HG03457 (cell line): ENCODE measurements at regions not wholly inside any gene's neighbourhood (a gene's known extent, or its start where the extent isn't known, plus 50 kb on each side); places are given as distances from the start of the nearest gene placed in this dataset.

ENCODE experiments used
- ATAC-seq: cut with Tn5 transposase; IDR thresholded peaks from one replicate; pipeline ENCODE4 v1.9.1; 2021; ENCODE audit warnings: moderate number of reproducible peaks; ENCODE audit not compliant: unreplicated experiment

- ATAC-seq, result no peak
Observed at GRCh38 chr14:38103542-38104225, 104.0 kb upstream of the SSTR1 start.

DNA sequence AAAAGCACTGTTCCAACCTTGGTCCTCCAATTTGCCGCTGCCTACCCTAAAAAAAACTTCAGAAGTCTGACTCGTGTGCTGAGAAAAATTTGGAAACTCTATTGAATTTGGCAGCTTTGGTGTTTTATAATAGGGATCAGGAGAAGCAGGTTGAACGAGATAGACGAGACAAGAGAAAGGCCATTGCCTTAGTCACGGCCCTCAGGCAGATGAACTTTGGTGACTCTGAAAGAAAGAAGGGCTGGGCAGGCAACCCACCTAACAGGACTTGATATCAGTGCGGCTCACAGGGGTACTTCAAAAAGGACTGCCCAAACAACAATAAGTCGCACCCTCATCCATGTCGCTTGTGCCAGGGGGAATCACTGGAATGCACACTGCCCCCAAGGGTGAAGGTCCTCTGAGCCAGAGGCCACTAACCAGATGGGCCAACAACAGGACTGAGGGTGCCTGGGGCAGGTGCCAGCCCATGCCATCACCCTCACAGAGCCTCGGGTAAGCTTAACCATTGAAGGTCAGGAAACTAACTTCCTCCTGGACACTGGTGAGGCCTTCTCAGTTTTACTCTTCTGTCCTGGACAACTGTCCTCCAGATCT lies 102.5 kb upstream of the SSTR1 start:
- no peak for ATAC-seq

- ATAC-seq, result peak; percentile 84
Observed at GRCh38 chr14:38107216-38107631, 100.5 kb upstream of the SSTR1 start.

DNA sequence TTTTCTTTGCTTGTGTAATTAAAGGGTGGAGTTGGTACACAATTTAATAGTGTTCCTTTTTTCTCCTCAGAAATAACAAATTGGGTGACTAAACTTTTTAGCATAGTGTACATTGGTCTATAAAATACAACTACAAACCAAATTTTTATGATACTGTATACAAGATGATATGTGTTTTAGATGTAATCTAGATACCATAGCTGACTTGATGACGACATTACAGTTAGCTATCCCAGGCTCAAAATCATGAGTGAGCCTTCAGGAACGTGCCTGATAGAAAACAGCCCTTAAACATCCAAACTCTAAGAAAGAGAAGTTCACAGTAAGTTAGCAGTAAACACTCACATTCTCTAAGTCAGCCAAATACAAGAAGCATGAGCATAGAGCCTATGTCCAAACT lies 99.0 kb upstream of the SSTR1 start:
- ATAC-seq, result no peak

- no peak for ATAC-seq
Observed at GRCh38 chr14:38110258-38110657, 97.4 kb upstream of the SSTR1 start.

DNA sequence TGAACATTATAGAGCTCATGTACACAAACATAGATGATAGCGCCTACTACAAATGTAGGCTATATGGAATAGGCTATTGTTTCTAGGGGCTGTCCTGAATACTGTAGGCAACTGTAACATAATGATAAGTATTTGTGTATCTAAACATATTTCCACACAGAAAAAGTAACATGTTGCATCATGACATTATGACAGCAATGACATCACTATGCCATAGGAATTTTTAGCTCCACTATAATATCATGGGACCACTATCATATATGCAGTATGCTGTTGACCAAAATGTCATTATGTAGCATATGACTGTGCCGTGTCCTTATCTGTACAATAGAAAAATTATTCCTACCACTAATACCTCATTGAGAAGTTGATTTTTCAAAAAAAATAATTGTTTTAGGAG lies 96.7 kb upstream of the SSTR1 start:
- no peak for ATAC-seq

DNA sequence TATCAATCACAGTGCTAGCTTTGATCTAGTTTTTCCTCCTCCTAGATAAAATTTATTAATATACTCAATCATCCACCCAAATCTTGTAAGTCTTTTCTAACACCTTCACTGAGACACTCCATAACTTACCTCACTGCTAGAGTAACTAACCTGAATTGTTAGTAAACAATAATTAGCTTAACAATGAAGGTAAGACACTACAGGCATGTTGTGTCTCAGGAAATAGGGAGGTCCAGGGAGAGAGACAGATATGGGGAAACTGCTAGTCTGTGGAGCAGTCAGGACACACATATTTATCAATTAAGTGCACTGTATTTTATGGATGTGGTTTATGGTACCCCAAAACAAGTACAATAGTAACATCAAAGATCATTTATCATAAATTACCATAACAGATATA lies 94.2 kb upstream of the SSTR1 start:
- ATAC-seq, result no peak

DNA sequence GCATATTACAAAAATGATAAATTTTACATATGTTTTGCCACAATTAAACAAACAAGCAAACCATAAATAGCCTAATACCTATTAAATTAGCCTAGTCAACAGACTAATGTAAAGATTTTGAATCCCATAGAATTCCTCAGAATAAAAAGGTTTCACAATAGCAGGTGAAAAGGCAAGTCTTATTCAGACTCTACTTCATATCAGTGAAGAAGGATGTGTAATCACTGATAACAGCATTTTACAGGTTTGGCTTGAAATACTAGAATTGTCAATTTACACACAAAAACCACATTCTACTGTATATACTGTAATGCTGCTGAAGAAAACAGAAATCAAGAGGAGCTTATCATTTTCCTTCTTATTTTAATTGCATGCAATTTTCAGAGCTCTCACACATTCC lies 90.8 kb upstream of the SSTR1 start:
- ATAC-seq, result no peak

- ATAC-seq, result no peak
Observed at GRCh38 chr14:38120109-38120508, 87.6 kb upstream of the SSTR1 start.

- no peak for ATAC-seq
Observed at GRCh38 chr14:38121320-38122020, 86.2 kb upstream of the SSTR1 start.

DNA sequence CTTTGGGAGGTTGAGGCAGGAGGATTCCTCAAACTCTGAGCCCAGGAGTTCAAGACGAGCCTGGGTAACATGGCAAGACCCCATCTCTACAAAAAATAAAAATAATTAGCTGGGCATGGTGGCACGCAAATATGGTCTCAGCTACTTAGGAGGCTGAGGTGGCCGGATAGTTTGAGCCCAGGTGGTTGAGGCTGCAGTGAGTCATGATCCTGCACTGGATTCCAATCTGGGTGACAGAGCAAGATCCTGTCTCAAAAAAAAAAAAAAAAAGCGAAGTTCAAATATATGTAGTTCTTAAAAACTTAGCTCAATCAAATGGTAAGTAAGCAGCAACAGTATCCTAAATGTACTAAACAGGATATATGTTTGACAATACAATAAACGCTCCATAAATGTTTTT lies 85.5 kb upstream of the SSTR1 start:
- ATAC-seq, result no peak

- ATAC-seq, result no peak
Observed at GRCh38 chr14:38124506-38124905, 83.2 kb upstream of the SSTR1 start.

- ATAC-seq, result no peak
Observed at GRCh38 chr14:38125481-38126037, 82.1 kb upstream of the SSTR1 start.

- ATAC-seq, result no peak
Observed at GRCh38 chr14:38127356-38127755, 80.3 kb upstream of the SSTR1 start.

GRCh38 chr14:38127784-38128183 lies 79.9 kb upstream of the SSTR1 start:
- ATAC-seq, result no peak

GRCh38 chr14:38128640-38129039 lies 79.1 kb upstream of the SSTR1 start:
- no peak for ATAC-seq

- no peak for ATAC-seq
Observed at GRCh38 chr14:38129192-38129591, 78.5 kb upstream of the SSTR1 start.

GRCh38 chr14:38129705-38130104 lies 78.0 kb upstream of the SSTR1 start:
- no peak for ATAC-seq

DNA sequence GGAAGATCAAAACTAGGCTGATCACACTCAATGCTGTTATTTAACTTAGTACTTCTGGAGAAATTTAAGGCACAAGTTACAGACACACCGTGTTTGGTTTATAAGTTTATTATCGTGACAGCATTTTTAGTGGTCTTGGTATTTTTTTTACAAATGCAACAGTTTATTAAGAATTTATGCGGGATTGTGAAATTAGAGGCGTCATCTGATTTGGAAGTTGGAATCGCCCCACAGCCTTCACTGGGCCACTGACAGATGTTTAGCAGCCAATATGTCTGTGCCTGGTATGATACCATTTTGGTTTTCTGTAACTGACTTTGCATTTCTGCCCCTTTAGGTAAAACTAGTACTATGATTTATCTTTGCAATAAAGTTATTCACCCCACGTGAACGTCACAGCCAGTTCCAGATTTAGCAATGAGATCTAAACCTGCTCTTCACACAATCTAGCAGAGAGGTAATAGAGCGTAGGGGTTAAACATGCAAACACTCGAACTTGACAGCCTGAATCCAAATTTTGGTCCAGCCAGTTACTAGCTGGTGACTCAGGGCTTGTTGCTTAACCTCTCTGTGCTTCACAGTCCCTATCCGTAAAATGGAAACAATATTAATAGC lies 73.2 kb upstream of the SSTR1 start:
- no peak for ATAC-seq

- ATAC-seq, result no peak
Observed at GRCh38 chr14:38135106-38135867, 72.4 kb upstream of the SSTR1 start.

DNA sequence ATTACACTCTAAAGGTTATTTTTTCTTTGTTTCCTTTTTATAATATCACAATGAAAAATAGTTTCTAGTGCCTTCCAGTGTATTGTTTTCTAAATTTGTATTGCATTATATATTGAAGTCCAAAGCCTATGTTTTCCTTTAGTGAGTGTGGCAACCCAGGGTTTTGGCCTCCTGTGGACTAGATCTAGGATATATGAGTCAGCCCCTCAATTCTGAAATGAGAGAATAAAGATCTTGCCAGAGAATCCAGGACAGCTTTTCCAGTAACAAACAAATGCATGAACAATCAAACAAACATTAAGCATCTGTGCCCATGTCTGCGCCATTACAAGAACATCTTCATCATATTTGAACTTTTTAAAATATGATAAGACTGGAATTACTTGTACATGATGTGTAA lies 70.7 kb upstream of the SSTR1 start:
- ATAC-seq, result no peak
